NCI-H69 (cell line): ENCODE measurements at regions not wholly inside any gene's neighbourhood (a gene's known extent, or its start where the extent isn't known, plus 50 kb on each side); places are given as distances from the start of the nearest gene placed in this dataset.
"Not testable (repeated sequence)": the region's sequence is repeated elsewhere in the genome, so short reads cannot be mapped to it uniquely, and the experiment has no call there.

Experiments used
- DNase-seq: peaks from one replicate; lab custom pipeline; 2025; lab: John Stamatoyannopoulos, UW

DNA sequence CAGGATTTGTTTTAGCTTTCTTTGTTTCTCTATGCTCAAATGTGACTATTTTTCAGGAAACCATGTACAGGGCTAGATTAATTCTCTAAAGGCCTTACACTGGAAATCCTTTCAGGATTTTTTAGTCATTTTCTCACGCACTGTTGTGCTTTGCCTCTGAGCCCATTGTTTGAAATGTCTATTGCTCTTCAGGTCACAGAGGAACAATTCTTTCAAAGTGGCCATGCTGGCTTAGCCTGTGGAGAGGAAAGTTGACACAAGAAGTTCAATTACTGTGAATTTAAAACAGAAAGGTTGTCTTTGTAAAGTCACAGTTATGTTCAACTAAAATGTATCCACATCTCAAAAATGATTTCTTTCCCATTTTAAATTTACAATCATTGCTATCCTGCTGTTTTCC is 1071.7 kb upstream of the POT1 start:
- peak; percentile 36 for DNase-seq

- DNase-seq, result no peak
Measured at GRCh38 chr7:125984795-125985194, 1055.2 kb upstream of the POT1 start.

- no peak for DNase-seq
Measured at GRCh38 chr7:125971656-125972055, 1042.0 kb upstream of the POT1 start.

DNA sequence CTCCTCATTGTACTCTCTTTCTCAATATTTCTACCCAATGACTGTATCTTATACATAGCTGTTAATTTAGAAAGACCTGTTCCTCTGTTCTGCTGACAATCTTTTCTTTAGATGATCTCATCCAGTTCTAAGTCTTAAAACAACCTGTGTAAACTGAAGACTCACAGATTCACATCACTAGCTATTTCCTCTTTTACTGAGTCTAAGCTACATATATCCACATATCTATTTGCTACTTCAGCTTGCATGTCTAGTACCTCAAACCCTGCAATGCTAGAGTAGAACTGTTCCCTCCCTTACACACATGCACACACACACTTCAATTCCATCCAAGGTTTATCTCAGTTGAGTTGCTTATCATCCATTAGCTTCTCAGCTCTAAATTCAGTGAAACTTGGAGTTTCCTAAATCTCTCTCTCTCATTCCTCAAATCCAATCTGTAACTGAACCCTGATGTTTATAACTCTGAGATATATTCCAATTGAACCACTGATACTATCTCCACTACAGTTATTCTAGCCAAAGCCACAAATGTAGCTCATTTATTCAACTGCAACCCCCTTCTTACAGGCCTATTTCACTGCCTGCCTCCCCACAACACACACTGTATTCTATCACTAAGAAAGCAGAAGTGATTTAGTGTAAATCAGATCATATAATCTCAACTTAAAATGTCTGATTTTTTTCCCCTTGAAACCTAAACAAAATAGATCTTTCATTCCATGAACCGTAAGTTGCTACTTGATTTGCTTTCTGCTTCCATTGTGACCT is 1036.8 kb upstream of the POT1 start:
- DNase-seq, result no peak

DNA sequence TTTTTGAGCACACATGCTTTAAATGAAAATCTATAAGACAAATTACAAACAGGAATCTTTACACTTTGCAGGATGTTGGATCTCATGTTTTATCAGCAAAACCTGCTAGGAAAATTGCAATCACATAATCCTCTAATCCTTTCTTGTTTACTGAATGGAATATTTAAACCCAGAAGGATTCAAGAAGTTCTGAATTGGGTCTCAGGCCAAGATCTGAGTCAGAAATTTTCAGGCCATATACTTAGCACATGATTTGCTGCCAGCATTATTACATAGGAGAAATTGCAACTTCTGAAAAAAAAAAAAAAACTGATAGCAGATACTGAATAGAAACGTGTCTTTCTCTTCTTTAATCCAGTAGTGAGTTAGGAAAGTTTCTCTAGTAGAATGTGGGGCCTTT is 1005.3 kb upstream of the POT1 start:
- no peak for DNase-seq

DNA sequence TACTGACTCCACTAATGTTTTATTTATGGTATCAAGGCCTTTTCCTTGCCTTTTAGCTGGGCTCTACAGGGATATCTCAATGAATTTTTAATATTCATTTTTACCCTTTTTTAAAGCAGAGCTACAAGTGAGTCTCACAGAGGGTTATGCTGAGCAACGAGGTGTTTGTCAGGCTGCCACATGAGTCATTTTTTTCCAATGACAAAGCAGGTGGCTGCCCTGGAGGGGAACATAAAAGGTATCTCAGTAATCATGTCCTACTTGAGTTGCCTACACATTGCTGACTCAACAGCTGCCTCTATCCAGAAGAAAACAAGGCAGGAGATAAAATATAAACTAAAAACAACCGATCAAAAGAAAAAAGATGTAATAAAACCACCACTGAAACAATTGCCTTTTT is 1004.9 kb upstream of the POT1 start:
- peak; percentile 24 for DNase-seq

- DNase-seq, result no peak
Measured at GRCh38 chr7:125930848-125931247, 1001.2 kb upstream of the POT1 start.

DNA sequence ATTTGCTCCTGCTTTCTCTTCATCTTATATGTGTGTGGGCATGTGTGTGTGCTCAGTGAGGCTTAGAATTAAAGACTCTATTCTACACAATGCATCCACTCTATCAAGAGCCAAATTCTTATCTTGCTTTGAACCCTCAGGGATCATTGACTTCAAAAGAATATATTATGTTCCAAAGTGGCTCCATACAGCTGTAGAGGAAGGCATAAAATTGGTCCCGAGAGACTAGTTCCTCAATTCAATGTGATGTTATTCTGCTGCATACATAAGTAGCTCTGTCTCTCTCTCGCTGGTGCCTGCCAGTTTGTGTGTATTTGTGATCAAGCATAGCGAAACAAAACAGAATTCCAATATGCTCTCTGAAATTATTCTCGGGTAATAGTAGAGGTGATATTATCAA is 997.9 kb upstream of the POT1 start:
- peak; percentile 52 for DNase-seq

- DNase-seq, result no peak
Measured at GRCh38 chr7:125926621-125927020, 997.0 kb upstream of the POT1 start.

DNA sequence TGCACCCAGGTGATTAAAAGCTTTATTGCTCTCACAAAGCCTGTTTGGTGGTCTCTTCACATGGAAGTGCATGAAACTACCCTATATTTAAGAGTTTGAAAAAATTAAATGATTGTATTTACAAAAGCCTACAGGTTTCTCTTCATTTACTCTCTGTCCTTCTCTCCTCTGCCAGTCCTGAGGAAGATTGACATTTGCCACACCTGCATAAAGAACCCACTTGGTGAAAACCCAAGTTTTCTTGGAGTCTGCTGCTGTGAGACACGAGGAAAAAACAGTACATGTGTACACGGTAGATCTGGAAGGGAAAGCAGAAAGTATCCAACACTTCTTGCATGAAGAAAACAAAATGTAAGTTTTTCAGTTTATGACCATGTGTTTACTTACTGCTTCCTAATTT is 994.4 kb upstream of the POT1 start:
- DNase-seq, result no peak

GRCh38 chr7:125915381-125915948 is 985.8 kb upstream of the POT1 start:
- DNase-seq, result not testable (repeated sequence)

DNA sequence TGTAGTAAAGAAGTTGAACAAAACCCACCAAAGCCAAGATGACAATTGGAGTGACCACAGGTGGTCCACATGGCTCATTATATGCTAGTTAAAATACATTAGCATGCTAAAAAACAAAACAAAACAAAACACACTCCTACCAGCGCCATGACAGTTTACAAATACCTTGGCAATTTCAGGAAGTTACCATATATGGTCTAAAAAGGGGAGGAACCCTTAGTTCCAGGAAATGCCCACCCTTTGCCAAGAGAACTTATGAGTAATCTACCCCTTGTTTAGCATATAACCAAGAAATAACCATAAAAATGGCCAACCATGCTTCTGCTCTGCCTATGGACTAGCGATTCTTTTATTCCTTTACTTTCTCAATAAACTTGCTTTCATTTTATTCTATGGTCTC is 979.1 kb upstream of the POT1 start:
- no peak for DNase-seq

DNA sequence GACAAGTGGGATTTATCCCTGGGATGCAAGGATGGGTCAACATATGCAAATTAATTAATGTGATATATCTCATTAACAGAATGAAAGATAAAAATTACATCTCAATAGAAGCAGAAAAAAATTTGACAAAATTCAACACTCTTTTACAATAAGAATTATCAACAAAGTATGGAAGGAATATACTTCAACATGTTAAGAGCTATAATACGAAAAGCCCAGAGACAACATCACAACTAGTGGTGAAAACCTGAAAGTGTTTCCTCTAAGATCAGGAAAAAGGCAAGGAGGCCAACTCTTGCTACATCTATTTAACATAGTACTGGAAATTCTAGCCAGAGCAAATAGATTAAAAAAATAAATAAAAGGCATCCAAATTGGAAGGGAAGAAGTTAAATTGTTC is 970.0 kb upstream of the POT1 start:
- DNase-seq, result no peak

DNA sequence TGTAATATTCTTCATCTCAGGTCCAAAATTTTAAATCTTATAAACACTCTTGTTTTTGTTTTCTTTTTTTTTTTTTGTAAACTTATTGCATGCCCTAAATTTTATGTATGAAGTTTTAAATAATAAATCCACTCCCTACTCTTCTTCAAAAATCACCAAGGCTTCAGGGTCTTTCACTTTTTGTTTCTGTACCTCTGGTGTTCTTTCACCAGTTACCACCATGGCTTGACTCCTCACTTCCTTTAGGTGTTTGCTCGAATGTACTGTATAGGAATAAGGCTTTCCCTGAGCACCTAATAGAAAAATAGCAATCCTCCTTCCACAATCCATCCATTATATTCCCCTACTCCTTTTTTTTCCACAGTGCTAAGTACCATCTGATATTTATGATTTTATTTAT is 962.8 kb upstream of the POT1 start:
- DNase-seq, result no peak

GRCh38 chr7:125878988-125879387 is 949.4 kb upstream of the POT1 start:
- no peak for DNase-seq

DNA sequence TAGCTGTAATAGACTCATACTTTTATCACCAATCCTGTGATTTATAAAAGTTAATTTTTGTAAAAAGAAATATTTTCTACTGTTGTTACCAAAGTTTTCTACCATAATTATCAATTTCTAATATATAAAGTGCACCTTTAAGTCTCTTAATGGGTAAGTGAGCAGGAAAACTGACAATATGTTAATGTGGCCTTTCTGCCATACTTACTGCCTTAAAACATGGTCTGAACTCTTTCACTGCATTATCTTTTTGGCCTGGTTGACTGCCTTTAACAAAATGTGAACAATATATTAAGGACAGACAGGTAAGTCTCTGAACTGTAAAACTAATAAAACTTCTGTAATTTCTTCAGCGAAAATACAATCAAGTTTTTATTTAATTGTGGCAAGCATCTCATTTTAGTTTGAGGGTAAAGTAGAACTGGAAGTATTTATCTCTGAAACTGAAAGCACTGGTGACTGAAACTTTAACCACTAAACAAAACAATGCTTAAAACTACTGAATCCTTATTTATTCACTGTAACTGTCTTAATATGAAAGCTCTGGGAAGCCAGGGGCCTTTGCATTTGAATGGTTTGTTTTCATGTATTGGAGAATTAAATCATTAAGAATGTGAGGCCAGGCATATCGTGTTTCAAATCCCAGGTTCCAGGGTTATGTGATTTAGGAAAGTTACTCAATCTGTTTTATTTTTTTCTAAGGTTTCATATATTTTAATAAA is 948.8 kb upstream of the POT1 start:
- no peak for DNase-seq

DNA sequence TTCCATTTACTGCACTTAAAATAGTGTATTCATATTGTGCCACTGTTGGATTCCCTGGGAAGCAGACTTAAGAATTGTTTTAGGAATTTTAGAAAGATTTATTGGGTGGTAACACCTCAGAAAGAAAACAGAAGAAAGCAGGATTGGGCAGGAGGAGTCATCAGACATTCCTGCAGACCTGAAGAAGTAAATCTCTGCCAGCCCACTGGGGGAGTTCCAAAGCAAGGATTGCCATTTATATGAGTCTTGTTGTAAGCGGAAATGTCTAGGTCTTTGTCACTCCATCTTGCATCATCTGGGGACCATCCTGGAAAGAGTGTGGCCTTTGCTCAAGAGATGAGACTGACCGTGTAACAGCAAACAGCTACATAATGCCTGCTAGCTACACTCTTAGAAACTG is 947.6 kb upstream of the POT1 start:
- no peak for DNase-seq

DNA sequence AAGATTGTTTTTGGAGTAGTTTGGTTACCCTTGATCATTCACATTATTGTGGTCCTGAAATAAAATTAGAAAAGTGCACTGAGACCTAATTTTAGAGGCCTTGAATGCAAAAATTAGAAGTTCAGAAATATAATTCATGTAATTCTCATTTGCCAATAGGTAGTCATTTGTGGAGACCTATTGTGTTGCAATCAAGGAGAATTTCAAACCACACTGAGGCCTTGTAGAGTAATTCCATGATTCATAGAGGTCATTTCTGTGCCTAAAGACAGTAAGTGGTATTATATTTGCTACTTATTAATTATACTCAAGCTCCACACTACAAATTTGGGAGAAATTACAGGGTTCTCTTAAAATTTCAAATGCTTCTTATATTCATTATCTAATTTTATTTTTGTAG is 946.8 kb upstream of the POT1 start:
- DNase-seq, result no peak

- DNase-seq, result no peak
Measured at GRCh38 chr7:125871431-125871830, 941.8 kb upstream of the POT1 start.

GRCh38 chr7:125857606-125858005 is 928.0 kb upstream of the POT1 start:
- no peak for DNase-seq

DNA sequence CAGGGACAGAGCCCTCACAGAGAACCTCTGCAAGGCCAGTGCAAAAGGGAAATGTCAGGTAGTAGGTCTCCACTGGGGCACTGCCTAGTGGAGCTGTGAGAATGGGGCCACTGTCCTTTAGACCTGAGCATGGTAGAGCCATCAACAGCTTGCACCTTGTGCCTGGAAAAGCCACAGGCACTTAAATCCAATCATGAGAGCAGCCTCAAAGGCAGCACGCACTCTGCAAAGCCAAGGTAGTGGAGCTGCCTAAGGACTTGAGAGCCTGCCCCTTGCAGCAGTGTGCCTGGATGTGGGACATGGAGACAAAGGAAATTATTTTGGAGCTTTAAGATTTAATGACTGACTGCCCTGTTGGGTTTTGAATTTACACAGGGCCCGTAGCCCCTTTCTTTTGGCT is 918.5 kb upstream of the POT1 start:
- DNase-seq, result no peak

DNA sequence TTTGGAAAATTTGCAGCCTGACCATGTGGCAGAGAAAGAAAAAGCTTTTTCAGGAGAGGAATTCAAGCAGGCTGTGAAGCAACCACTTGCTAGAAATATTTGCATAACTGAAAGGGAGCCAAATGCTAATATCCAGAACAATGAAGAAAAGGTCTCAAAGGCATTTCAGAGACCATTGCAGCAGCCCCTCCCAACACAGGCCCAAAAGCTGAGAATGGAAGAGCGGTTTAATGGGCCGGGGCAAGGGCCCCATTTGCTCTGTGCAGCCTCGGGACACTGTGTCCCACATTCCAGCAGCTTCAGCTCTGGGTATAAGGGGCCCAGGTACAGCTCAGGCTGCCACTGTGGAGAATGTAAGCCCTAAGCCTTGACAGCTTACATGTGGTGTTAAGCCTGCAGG is 918.1 kb upstream of the POT1 start:
- DNase-seq, result no peak

DNA sequence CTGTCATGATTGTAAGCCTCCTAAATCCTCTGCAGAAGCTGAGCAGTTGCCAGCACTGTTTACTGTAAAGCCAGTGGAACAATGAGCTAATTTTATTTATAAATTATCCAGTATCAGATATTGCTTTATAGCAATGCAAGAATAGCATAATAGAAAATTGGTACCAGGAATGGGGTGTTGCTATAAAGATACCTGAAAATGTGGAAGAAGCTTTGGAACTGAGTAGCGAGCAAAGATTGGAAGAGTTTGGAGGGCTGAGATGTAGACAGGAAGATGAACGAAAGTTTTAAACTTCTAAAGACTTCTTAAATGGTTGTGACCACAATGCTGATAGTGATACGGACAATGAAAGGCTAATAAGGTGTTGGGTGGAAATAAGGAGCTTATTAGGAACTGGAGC is 917.4 kb upstream of the POT1 start:
- no peak for DNase-seq
